PC-3 (cell line): ENCODE measurements at regions not wholly inside any gene's neighbourhood (a gene's known extent, or its start where the extent isn't known, plus 50 kb on each side); places are given as distances from the start of the nearest gene placed in this dataset.

Experiments used
- ATAC-seq: fragments of 200-7000 bp; cut with Tn5 transposase; 2 replicates; pipeline ENCODE4 v1.9.1; 2020; ENCODE audit warnings: mild to moderate bottlenecking, moderate library complexity
- BruUV-seq: library from RNA; stranded (reverse); fragments of 400-500 nt; replicated peaks from 2 replicates; lab custom pipeline; 2021; lab: Mats Ljungman, UMichigan
- CTCF ChIA-PET: fragments of 300-600 bp; sonication (Branson Sonifier 250); formaldehyde crosslinking; loops from one replicate; lab custom pipeline; 2022; ENCODE audit warnings: antibody characterized with exemption; lab: Charles Lee
- POLR2A ChIA-PET: fragments of 300-600 bp; sonication (Branson Sonifier 250); formaldehyde crosslinking; loops from one replicate; lab custom pipeline; 2022; ENCODE audit warnings: antibody characterized with exemption; ENCODE audit not compliant: unreplicated experiment; lab: Charles Lee
- DNase-seq: peaks from one replicate; pipeline ENCODE4 v3.0.0-alpha.2; 2015
- H2AFZ ChIP-seq: fragments of 300-600 bp; sonication (generic); 2 replicates; pipeline ENCODE4 v1.6.0; 2016; ENCODE audit warnings: antibody characterized with exemption, low read length
- H3F3A ChIP-seq: fragments of 300-600 bp; sonication (generic); one replicate; pipeline ENCODE4 v1.6.0; 2017; ENCODE audit warnings: antibody characterized with exemption, low read length, control low read depth, mild to moderate bottlenecking; ENCODE audit not compliant: unreplicated experiment
- H3K27ac ChIP-seq: fragments of 300-600 bp; sonication (generic); 2 replicates; pipeline ENCODE4 v1.5.1; 2016; ENCODE audit warnings: mild to moderate bottlenecking, low read length
- H3K27me3 ChIP-seq: fragments of 300-600 bp; sonication (generic); 2 replicates; pipeline ENCODE4 v1.6.1; 2016; ENCODE audit warnings: low read length, mixed read lengths
- H3K36me3 ChIP-seq: fragments of 300-600 bp; sonication (generic); 2 replicates; pipeline ENCODE4 v1.6.1; 2016; ENCODE audit warnings: low read depth, mixed run types, low read length, mixed read lengths
- H3K4me1 ChIP-seq: fragments of 300-600 bp; sonication (generic); 2 replicates; pipeline ENCODE4 v1.5.1; 2016; ENCODE audit warnings: low read length; ENCODE audit not compliant: insufficient read depth
- H3K4me2 ChIP-seq: fragments of 300-600 bp; sonication (generic); 2 replicates; pipeline ENCODE4 v1.6.0; 2016; ENCODE audit warnings: low read length
- H3K4me3 ChIP-seq: fragments of 300-600 bp; sonication (generic); 2 replicates; pipeline ENCODE4 v1.5.1; 2016; ENCODE audit warnings: mild to moderate bottlenecking, low read length, mixed read lengths
- H3K79me2 ChIP-seq: fragments of 300-600 bp; sonication (generic); 2 replicates; pipeline ENCODE4 v1.6.1; 2017; ENCODE audit warnings: low read length, mixed read lengths
- H3K9ac ChIP-seq: fragments of 300-600 bp; sonication (generic); 2 replicates; pipeline ENCODE4 v1.6.0; 2016; ENCODE audit warnings: mild to moderate bottlenecking, low read length
- H3K9me2 ChIP-seq: fragments of 300-600 bp; sonication (generic); replicated peaks from 2 replicates; pipeline ENCODE4 v1.6.1; 2016; ENCODE audit warnings: mixed run types, low read length, mixed read lengths
- H3K9me3 ChIP-seq: fragments of 300-600 bp; sonication (generic); 2 replicates; pipeline ENCODE4 v1.6.1; 2016; ENCODE audit warnings: low read length, mixed read lengths
- H4K20me1 ChIP-seq: fragments of 300-600 bp; sonication (generic); 2 replicates; pipeline ENCODE4 v1.6.1; 2016; ENCODE audit warnings: low read length, mixed read lengths
- CTCF ChIP-seq: fragments of 300-600 bp; sonication (generic); conservative IDR thresholded peaks from 2 replicates; pipeline ENCODE4 v1.5.1; 2017; ENCODE audit warnings: antibody characterized with exemption, low read depth, mild to moderate bottlenecking, low read length
- EZH2 ChIP-seq: fragments of 300-600 bp; sonication (generic); IDR thresholded peaks from one replicate; pipeline ENCODE4 v1.6.1; 2017; ENCODE audit warnings: antibody characterized with exemption, mild to moderate bottlenecking, low read length; ENCODE audit not compliant: unreplicated experiment
- EZH2phosphoT487 ChIP-seq: fragments of 300-600 bp; sonication (generic); IDR thresholded peaks from 2 replicates; pipeline ENCODE4 v1.6.1; 2018; ENCODE audit warnings: mild to moderate bottlenecking, antibody characterized with exemption, low read length, borderline replicate concordance
- intact Hi-C: fragments of 100-400 bp; cut with micrococcal nuclease; formaldehyde crosslinking; loops from 2 replicates; pipeline ENCODE4 v1.9.0; 2023

GRCh38 chr6:7052443-7053011 lies 55.2 kb upstream of the RREB1 start:
- peak overlapping the region; percentile 36; the same call in 1 of the 2 replicates for H2AFZ ChIP-seq
- H3K27me3 ChIP-seq, result no peaks in the 10 kb centered on the region
- H3K4me1 ChIP-seq, result peaks cover 46% of the 10 kb centered on the region
- ATAC-seq, result peak; percentile 29
- H3F3A ChIP-seq, result peaks cover 7% of the 10 kb centered on the region
- H3K36me3 ChIP-seq, result no peaks in the 10 kb centered on the region
- no TSS peak for BruUV-seq
- H3K4me3 ChIP-seq, result peak overlapping the region; percentile 79
- peak overlapping the region; percentile 96 for H3K27ac ChIP-seq
- peak; percentile 67 for DNase-seq
- H3K9me3 ChIP-seq, result no peaks in the 10 kb centered on the region
- H3K9ac ChIP-seq, result peak overlapping the region; percentile 88
- TF ChIP-seq EZH2 (no peak), CTCF (no peak), EZH2phosphoT487 (no peak)
- H4K20me1 ChIP-seq, result no peaks in the 10 kb centered on the region
- no peaks in the 10 kb centered on the region for H3K79me2 ChIP-seq
- POLR2A ChIA-PET, result interaction anchor here (0.5 to 0.7 kb wide), 4 partner anchors 26 to 646 kb away, joined by 4 to 6 read pairs (median 4); no protein-coding TSS in a partner anchor
- H3K4me2 ChIP-seq, result peak overlapping the region; percentile 99
- no peaks in the 10 kb centered on the region for H3K9me2 ChIP-seq
- intact Hi-C loops, result loop anchor here (2.0 to 10.0 kb wide), 4 partner anchors 138 to 358 kb away; no protein-coding TSS in a partner anchor
- CTCF ChIA-PET, result interaction anchor here (1.5 kb wide), 1 partner anchor 196 kb away, joined by 6 read pairs; no protein-coding TSS in a partner anchor

DNA sequence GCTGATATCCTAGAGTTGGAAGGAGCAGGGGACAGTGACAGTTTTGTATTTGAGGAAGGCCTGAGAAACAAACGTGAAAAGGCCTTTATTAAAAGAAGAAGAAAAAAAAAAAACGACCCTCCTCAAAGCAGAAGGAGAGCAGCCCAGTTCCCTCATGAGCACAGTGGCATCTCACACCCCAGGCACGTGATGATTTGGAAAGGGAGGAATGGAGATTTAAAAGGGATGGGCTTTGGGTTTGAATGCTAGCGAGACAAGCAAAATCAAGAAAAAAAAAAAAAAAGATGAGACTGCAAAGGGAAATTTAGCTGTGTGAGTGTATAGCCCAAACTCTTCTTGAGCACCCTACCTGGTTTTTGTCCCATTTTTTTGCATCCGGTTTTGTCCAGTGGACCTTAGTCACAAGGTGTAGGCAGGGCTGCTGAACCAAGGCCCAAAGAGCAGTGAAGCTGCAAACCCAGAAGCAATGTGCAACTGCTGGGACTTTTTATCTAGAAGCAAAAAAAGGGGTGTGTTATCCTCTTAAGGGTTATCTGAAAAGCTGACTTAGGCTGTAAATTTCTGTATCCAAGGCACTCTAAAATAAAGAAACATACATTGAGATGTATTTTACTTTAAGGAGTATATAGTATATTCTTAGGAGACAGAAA lies 54.5 kb upstream of the RREB1 start:
- Histone ChIP-seq H2AFZ (no peak overlapping the region), H4K20me1 (no peaks in the 10 kb centered on the region), H3K4me2 (peak overlapping the region; percentile 99), H3K27ac (peak overlapping the region; percentile 96), H3K27me3 (no peaks in the 10 kb centered on the region), H3K4me3 (peak overlapping the region; percentile 79), H3F3A (peaks cover 7% of the 10 kb centered on the region), H3K9me2 (no peaks in the 10 kb centered on the region), H3K36me3 (no peaks in the 10 kb centered on the region), H3K9ac (peak overlapping the region; percentile 88), H3K79me2 (no peaks in the 10 kb centered on the region), H3K9me3 (no peaks in the 10 kb centered on the region), H3K4me1 (peaks cover 46% of the 10 kb centered on the region)
- ChIA-PET CTCF (no interaction called here), POLR2A (no interaction called here)
- intact Hi-C loops, result loop anchor here (2.0 to 10.0 kb wide), 4 partner anchors 138 to 358 kb away; no protein-coding TSS in a partner anchor
- BruUV-seq, result no TSS peak
- ATAC-seq (no peak), DNase-seq (no peak)
- TF ChIP-seq EZH2 (no peak), CTCF (no peak), EZH2phosphoT487 (no peak)
